Keratinocyte (primary cell): ENCODE measurements at regions not wholly inside any gene's neighbourhood (a gene's known extent, or its start where the extent isn't known, plus 50 kb on each side); places are given as distances from the start of the nearest gene placed in this dataset.

Experiments
- DNase-seq: peaks from one replicate; pipeline ENCODE4 v3.0.0-alpha.2; 2011; ENCODE audit warnings: low read depth, missing footprints, low spot score
- FAIRE-seq: peaks from 2 replicates; lab custom pipeline; 2011; peaks lifted over from hg19 to GRCh38; lab: Jason Lieb, UNC
- H2AFZ ChIP-seq: 2 replicates; pipeline ENCODE4 v1.6.0; 2012; ENCODE audit warnings: low read length, control low read depth, inconsistent platforms; ENCODE audit not compliant: control insufficient read depth
- H3K27ac ChIP-seq: 2 replicates; pipeline ENCODE4 v1.5.1; 2011; ENCODE audit warnings: low read length; ENCODE audit not compliant: control insufficient read depth, insufficient read depth
- H3K27me3 ChIP-seq: 3 replicates; pipeline ENCODE4 v1.6.0; 2011; ENCODE audit warnings: low read length; ENCODE audit not compliant: control insufficient read depth, insufficient read depth; ENCODE audit errors: extremely low read depth
- H3K36me3 ChIP-seq, 2 experiments: 2 replicates in 1 of 2; 3 replicates in 1 of 2; pipeline ENCODE4 v1.5.1; 2011; ENCODE audit warnings: low read length in 2 of 2, mild to moderate bottlenecking in 1 of 2; ENCODE audit not compliant: control insufficient read depth in 2 of 2, insufficient read depth in 2 of 2; ENCODE audit errors: extremely low read depth in 1 of 2
- H3K4me1 ChIP-seq: 3 replicates; pipeline ENCODE4 v1.5.1; 2011; ENCODE audit warnings: low read length; ENCODE audit not compliant: control insufficient read depth, insufficient read depth; ENCODE audit errors: extremely low read depth
- H3K4me2 ChIP-seq: 3 replicates; pipeline ENCODE4 v1.6.0; 2011; ENCODE audit warnings: low read depth, low read length; ENCODE audit not compliant: control insufficient read depth, insufficient read depth; ENCODE audit errors: extremely low read depth
- H3K4me3 ChIP-seq, 3 experiments: fragments of 200-600 bp in 1 of 3; sonication (generic) in 1 of 3; 2 replicates in 2 of 3; 3 replicates in 1 of 3; pipeline ENCODE4 v1.5.1; 2011 to 2016; ENCODE audit warnings: low read length in 3 of 3, mild to moderate bottlenecking in 3 of 3, control low read depth in 2 of 3, inconsistent platforms in 1 of 3, low read depth in 1 of 3, mixed read lengths in 1 of 3, mixed run types in 1 of 3, moderate library complexity in 1 of 3; ENCODE audit not compliant: control insufficient read depth in 2 of 3, insufficient read depth in 2 of 3; ENCODE audit errors: extremely low read depth in 1 of 3
- H3K79me2 ChIP-seq: 2 replicates; pipeline ENCODE4 v1.6.0; 2012; ENCODE audit warnings: low read length; ENCODE audit not compliant: control insufficient read depth, insufficient read depth
- H3K9ac ChIP-seq: 3 replicates; pipeline ENCODE4 v1.6.0; 2011; ENCODE audit warnings: low read length; ENCODE audit not compliant: control insufficient read depth, insufficient read depth; ENCODE audit errors: extremely low read depth
- H3K9me1 ChIP-seq: 3 replicates; pipeline ENCODE4 v1.6.0; 2011; ENCODE audit warnings: low read length; ENCODE audit not compliant: control insufficient read depth, insufficient read depth; ENCODE audit errors: extremely low read depth
- H3K9me3 ChIP-seq: 2 replicates; pipeline ENCODE4 v1.5.1; 2012; ENCODE audit warnings: low read depth, low read length; ENCODE audit not compliant: control insufficient read depth
- H4K20me1 ChIP-seq: 3 replicates; pipeline ENCODE4 v1.6.0; 2011; ENCODE audit warnings: low read length; ENCODE audit not compliant: control insufficient read depth, insufficient read depth; ENCODE audit errors: extremely low read depth
- EZH2 ChIP-seq: IDR thresholded peaks from one replicate; pipeline ENCODE4 v1.6.1; 2012; ENCODE audit warnings: inconsistent platforms, mild to moderate bottlenecking, low read length, moderate library complexity
- dilution Hi-C: fragments of 300-500 bp; cut with MboI; formaldehyde crosslinking; loops from one replicate; pipeline ENCODE4 v1.7.0; 2020; ENCODE audit warnings: low sequenced_read_pairs; ENCODE audit not compliant: extremely low pct_ligation_motif_present
- TF ChIP-seq, protein P1 (sequence below), 3 experiments: IDR thresholded peaks in 1 of 3; conservative IDR thresholded peaks in 1 of 3; optimal IDR thresholded peaks in 1 of 3; 2 replicates in 2 of 3; 3 replicates in 1 of 3; pipeline versions ENCODE3 to v1.5.1; 2011; ENCODE audit warnings: low read length in 3 of 3, mild to moderate bottlenecking in 3 of 3, moderate library complexity in 2 of 3, control low read depth in 1 of 3, inconsistent platforms in 1 of 3; ENCODE audit not compliant: insufficient read depth in 2 of 3; ENCODE audit errors: extremely low read depth in 1 of 3

DNA sequence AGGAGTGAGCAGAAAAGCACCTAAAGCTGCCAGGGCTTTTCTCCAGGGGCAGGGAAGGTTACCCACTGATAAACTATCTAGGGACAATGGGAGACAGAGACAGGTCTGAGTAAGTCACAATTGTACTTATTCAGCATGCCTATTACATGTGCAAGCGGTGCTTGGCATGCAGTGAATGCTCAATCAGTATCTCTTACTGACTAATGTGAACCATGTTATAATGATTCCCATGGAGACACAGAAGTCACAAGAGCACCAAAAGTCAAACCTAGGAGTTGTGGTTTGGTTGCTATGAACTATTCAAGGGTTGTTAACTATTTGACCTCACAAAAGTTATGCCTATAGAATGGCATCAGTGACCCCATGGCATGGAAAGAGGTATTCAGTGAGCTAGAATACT is 50.0 kb upstream of the RASGRP1 start:
- H3K9ac ChIP-seq, result no peak overlapping the region
- H2AFZ ChIP-seq, result no peak overlapping the region
- TF ChIP-seq EZH2, result no peak
- TF ChIP-seq, protein P1, sequence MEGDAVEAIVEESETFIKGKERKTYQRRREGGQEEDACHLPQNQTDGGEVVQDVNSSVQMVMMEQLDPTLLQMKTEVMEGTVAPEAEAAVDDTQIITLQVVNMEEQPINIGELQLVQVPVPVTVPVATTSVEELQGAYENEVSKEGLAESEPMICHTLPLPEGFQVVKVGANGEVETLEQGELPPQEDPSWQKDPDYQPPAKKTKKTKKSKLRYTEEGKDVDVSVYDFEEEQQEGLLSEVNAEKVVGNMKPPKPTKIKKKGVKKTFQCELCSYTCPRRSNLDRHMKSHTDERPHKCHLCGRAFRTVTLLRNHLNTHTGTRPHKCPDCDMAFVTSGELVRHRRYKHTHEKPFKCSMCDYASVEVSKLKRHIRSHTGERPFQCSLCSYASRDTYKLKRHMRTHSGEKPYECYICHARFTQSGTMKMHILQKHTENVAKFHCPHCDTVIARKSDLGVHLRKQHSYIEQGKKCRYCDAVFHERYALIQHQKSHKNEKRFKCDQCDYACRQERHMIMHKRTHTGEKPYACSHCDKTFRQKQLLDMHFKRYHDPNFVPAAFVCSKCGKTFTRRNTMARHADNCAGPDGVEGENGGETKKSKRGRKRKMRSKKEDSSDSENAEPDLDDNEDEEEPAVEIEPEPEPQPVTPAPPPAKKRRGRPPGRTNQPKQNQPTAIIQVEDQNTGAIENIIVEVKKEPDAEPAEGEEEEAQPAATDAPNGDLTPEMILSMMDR (optimal IDR thresholded peaks at IDR 0.05 in 1 of 3, IDR thresholded peaks at IDR 0.05 in 1 of 3, conservative IDR thresholded peaks at IDR 0.05 in 1 of 3; ENCODE audit: extremely low read depth in 1 of 3, insufficient read depth in 2 of 3, low read length in 3 of 3), result no peak
- DNase-seq (no peak), FAIRE-seq (no peak)
- H3K4me2 ChIP-seq, result no peak overlapping the region
- H3K36me3 ChIP-seq, result no peaks in the 10 kb centered on the region
- no peaks in the 10 kb centered on the region for H3K9me3 ChIP-seq
- no peak overlapping the region for H3K4me3 ChIP-seq
- H3K27ac ChIP-seq, result no peak overlapping the region
- H3K9me1 ChIP-seq, result no peaks in the 10 kb centered on the region
- no peaks in the 10 kb centered on the region for H4K20me1 ChIP-seq
- no peaks in the 10 kb centered on the region for H3K4me1 ChIP-seq
- dilution Hi-C loops, result no loop called here
- H3K27me3 ChIP-seq, result peaks cover 8% of the 10 kb centered on the region
- H3K79me2 ChIP-seq, result no peaks in the 10 kb centered on the region

DNA sequence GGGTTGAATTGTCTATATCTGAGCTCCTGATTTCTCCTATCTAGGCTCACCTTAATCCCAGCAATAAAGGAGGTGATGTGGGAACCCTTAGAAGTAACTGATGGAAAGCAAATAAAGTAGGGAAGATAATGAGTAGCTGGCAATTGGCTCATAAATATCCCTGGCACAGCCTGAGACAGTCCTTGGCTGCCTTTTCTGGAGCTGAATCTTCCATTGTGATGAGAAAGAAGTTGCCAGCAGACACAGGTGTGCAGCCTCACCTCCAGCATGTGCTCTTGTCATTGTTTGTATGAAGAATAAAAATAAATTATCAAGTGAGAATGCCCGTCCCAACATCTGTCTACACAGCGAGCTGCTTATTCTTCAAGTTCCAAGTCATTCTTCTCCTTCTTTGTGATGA is 53.2 kb upstream of the RASGRP1 start:
- no peak overlapping the region for H3K4me3 ChIP-seq
- no peaks in the 10 kb centered on the region for H3K79me2 ChIP-seq
- no peak overlapping the region for H3K4me2 ChIP-seq
- FAIRE-seq (no peak), DNase-seq (no peak)
- no peaks in the 10 kb centered on the region for H4K20me1 ChIP-seq
- H3K9me1 ChIP-seq, result no peaks in the 10 kb centered on the region
- no peak overlapping the region for H3K27ac ChIP-seq
- no peak for TF ChIP-seq EZH2
- TF ChIP-seq, protein P1 (optimal IDR thresholded peaks at IDR 0.05 in 1 of 3, IDR thresholded peaks at IDR 0.05 in 1 of 3, conservative IDR thresholded peaks at IDR 0.05 in 1 of 3; ENCODE audit: extremely low read depth in 1 of 3, insufficient read depth in 2 of 3, low read length in 3 of 3), result no peak
- no peak overlapping the region for H2AFZ ChIP-seq
- H3K27me3 ChIP-seq, result peaks cover 16% of the 10 kb centered on the region
- H3K4me1 ChIP-seq, result no peaks in the 10 kb centered on the region
- no peak overlapping the region for H3K9ac ChIP-seq
- H3K36me3 ChIP-seq, result no peaks in the 10 kb centered on the region
- dilution Hi-C loops, result no loop called here
- no peaks in the 10 kb centered on the region for H3K9me3 ChIP-seq
